Endothelial cell of umbilical vein (primary cell): ENCODE measurements at regions not wholly inside any gene's neighbourhood (a gene's known extent, or its start where the extent isn't known, plus 50 kb on each side); places are given as distances from the start of the nearest gene placed in this dataset.

ENCODE experiments used
- BruUV-seq: library from RNA; stranded (reverse); fragments of 400-500 nt; replicated peaks from 2 replicates; lab custom pipeline; 2021; lab: Mats Ljungman, UMichigan
- CTCF ChIA-PET: fragments of 300-600, 350-600 bp; sonication (Branson Sonifier 250); formaldehyde crosslinking; loops from one replicate; lab custom pipeline; 2021; ENCODE audit warnings: antibody characterized with exemption, inconsistent platforms; lab: Charles Lee
- POLR2A ChIA-PET: fragments of 300-600, 350-600 bp; sonication (Branson Sonifier 250); formaldehyde crosslinking; loops from one replicate; lab custom pipeline; 2021; ENCODE audit warnings: antibody characterized with exemption, inconsistent platforms; lab: Charles Lee
- DNase-seq: peaks from one replicate; pipeline ENCODE4 v3.0.0-alpha.2; 2011; ENCODE audit warnings: low read depth, low spot score
- FAIRE-seq: peaks from 2 replicates; lab custom pipeline; 2011; peaks lifted over from hg19 to GRCh38; lab: Jason Lieb, UNC
- H2AFZ ChIP-seq: 2 replicates; pipeline ENCODE4 v1.6.0; 2012; ENCODE audit warnings: low read depth, low read length, control low read depth, inconsistent platforms
- H3K27ac ChIP-seq: 2 replicates; pipeline ENCODE4 v1.5.1; 2011; ENCODE audit warnings: low read depth, mild to moderate bottlenecking, control low read depth, low read length, moderate library complexity; ENCODE audit not compliant: insufficient read depth
- H3K27me3 ChIP-seq, 2 experiments: 2 replicates each; pipeline versions ENCODE4 v1.6.0 to v1.6.1; 2011; ENCODE audit warnings: low read length in 2 of 2, mixed read lengths in 1 of 2; ENCODE audit not compliant: control insufficient read depth in 2 of 2, insufficient read depth in 2 of 2
- H3K36me3 ChIP-seq, 2 experiments: 2 replicates in 1 of 2; 3 replicates in 1 of 2; pipeline ENCODE4 v1.5.1; 2011; ENCODE audit warnings: low read length in 2 of 2, mild to moderate bottlenecking in 1 of 2, moderate library complexity in 1 of 2; ENCODE audit not compliant: control insufficient read depth in 2 of 2, insufficient read depth in 2 of 2; ENCODE audit errors: extremely low read depth in 1 of 2
- H3K4me1 ChIP-seq: 3 replicates; pipeline ENCODE4 v1.5.1; 2011; ENCODE audit warnings: mild to moderate bottlenecking, low read length; ENCODE audit not compliant: control insufficient read depth, insufficient read depth; ENCODE audit errors: extremely low read depth
- H3K4me2 ChIP-seq: 2 replicates; pipeline ENCODE4 v1.6.1; 2011; ENCODE audit warnings: low read length, control low read depth, mixed read lengths; ENCODE audit not compliant: insufficient read depth
- H3K4me3 ChIP-seq, 3 experiments: fragments of 200-600 bp in 1 of 3; sonication (generic), shearing (Covaris generic) in 1 of 3; replicated peaks in 1 of 3; 2 replicates each; pipeline ENCODE4 v1.5.1; 2011 to 2016; ENCODE audit warnings: control low read depth in 3 of 3, low read length in 3 of 3, mild to moderate bottlenecking in 2 of 3, inconsistent platforms in 1 of 3, low read depth in 1 of 3, moderate library complexity in 1 of 3; ENCODE audit not compliant: insufficient read depth in 1 of 3
- H3K79me2 ChIP-seq: 2 replicates; pipeline ENCODE4 v1.6.0; 2012; ENCODE audit warnings: low read length, inconsistent platforms; ENCODE audit not compliant: control insufficient read depth, insufficient read depth
- H3K9ac ChIP-seq: replicated peaks from 2 replicates; pipeline ENCODE3; 2011; ENCODE audit warnings: low read length, control low read depth; ENCODE audit not compliant: insufficient read depth; ENCODE audit errors: extremely low read depth
- H3K9me1 ChIP-seq: replicated peaks from 3 replicates; pipeline ENCODE4 v1.6.0; 2011; ENCODE audit warnings: mild to moderate bottlenecking, low read length; ENCODE audit not compliant: control insufficient read depth, insufficient read depth; ENCODE audit errors: extremely low read depth
- H3K9me3 ChIP-seq: replicated peaks from 2 replicates; pipeline ENCODE4 v1.5.1; 2012; ENCODE audit warnings: low read length, inconsistent platforms; ENCODE audit not compliant: control insufficient read depth, insufficient read depth
- H4K20me1 ChIP-seq: replicated peaks from 2 replicates; pipeline ENCODE3; 2011; ENCODE audit warnings: mild to moderate bottlenecking, low read length; ENCODE audit not compliant: control insufficient read depth, insufficient read depth; ENCODE audit errors: extremely low read depth
- EZH2 ChIP-seq: IDR thresholded peaks from 2 replicates; pipeline ENCODE4 v1.6.1; 2012; ENCODE audit warnings: borderline replicate concordance, low read depth, mild to moderate bottlenecking, moderate library complexity, low read length, inconsistent platforms; ENCODE audit not compliant: severe bottlenecking
- FOS ChIP-seq: IDR thresholded peaks from 2 replicates; pipeline ENCODE4 v1.6.1; 2011; ENCODE audit warnings: mild to moderate bottlenecking, low read length, moderate library complexity, borderline replicate concordance; ENCODE audit not compliant: insufficient read depth
- GATA2 ChIP-seq: IDR thresholded peaks from 2 replicates; pipeline ENCODE4 v1.7.0; 2011; ENCODE audit warnings: low read depth, mild to moderate bottlenecking, moderate library complexity, mixed read lengths, low read length; ENCODE audit not compliant: insufficient read length, insufficient read depth
- MYC ChIP-seq: IDR thresholded peaks from one replicate; pipeline ENCODE4 v1.6.1; 2011; ENCODE audit warnings: mild to moderate bottlenecking, low read depth, low read length
- POLR2A ChIP-seq: IDR thresholded peaks from 2 replicates; pipeline ENCODE4 v1.6.1; 2012; ENCODE audit warnings: low read depth, mild to moderate bottlenecking, control low read depth, low read length
- POLR2AphosphoS5 ChIP-seq: IDR thresholded peaks from 2 replicates; pipeline ENCODE4 v1.6.1; 2012; ENCODE audit warnings: low read depth, mild to moderate bottlenecking, control low read depth, low read length, moderate library complexity; ENCODE audit not compliant: insufficient read depth
- dilution Hi-C: fragments of 300-500 bp; cut with MboI; formaldehyde crosslinking; loops from one replicate; pipeline ENCODE4 v1.15.0; 2019; ENCODE audit warnings: low sequenced_read_pairs; ENCODE audit not compliant: extremely low pct_ligation_motif_present
- intact Hi-C: fragments of 100-400 bp; cut with micrococcal nuclease; formaldehyde crosslinking; loops from one replicate; pipeline ENCODE4 v1.10.0; 2022
- TF ChIP-seq, protein P1 (sequence below), 2 donors: IDR thresholded peaks; 1 replicate in 1 of 2; 2 replicates in 1 of 2; pipeline ENCODE4 v1.5.1; 2011; ENCODE audit warnings: low read length in 2 of 2, mild to moderate bottlenecking in 2 of 2, moderate library complexity in 2 of 2, control low read depth in 1 of 2, inconsistent platforms in 1 of 2, low read depth in 1 of 2; ENCODE audit not compliant: insufficient read depth in 1 of 2; ENCODE audit errors: extremely low read depth in 1 of 2

DNA sequence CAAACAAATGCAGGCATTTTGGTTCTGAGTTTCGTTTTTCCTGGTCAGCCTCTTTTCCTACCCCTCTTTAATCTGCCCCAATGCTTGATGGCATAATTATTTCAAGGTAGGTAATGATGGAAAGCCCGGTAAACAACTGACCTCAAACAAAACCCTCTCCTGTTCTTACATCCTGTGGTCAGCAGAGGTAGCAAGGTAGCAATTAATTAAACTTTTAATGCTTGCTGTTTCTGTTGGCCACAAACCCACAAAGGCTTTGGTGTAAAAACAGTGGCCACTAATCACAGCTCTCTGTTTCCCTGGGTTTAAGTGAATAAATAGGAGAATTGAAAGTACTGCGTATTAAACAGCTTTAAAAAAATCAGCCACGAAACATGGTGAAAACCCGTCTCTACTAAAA is 261.5 kb upstream of the SOX4 start:
- Histone ChIP-seq H3K4me2 (no peak overlapping the region), H3K4me3 (no peak overlapping the region), H3K9me1 (no peaks in the 10 kb centered on the region), H4K20me1 (no peaks in the 10 kb centered on the region), H3K27ac (no peak overlapping the region), H3K9ac (no peak overlapping the region), H3K36me3 (no peaks in the 10 kb centered on the region), H3K79me2 (no peaks in the 10 kb centered on the region), H2AFZ (no peak overlapping the region), H3K4me1 (no peaks in the 10 kb centered on the region), H3K9me3 (no peaks in the 10 kb centered on the region), H3K27me3 (no peaks in the 10 kb centered on the region)
- no TSS peak for BruUV-seq
- FAIRE-seq (no peak), DNase-seq (no peak)
- CTCF ChIA-PET, result interaction anchor here (0.6 to 1.1 kb wide), 3 partner anchors 51 to 379 kb away, joined by 3 to 5 read pairs (median 3); no protein-coding TSS in a partner anchor
- intact Hi-C loops (no loop called here), dilution Hi-C loops (no loop called here)
- TF ChIP-seq FOS (no peak), MYC (no peak)
- POLR2A ChIA-PET, result interaction anchor here (0.7 kb wide), 1 partner anchor 421 kb away, joined by 5 read pairs; no protein-coding TSS in a partner anchor

DNA sequence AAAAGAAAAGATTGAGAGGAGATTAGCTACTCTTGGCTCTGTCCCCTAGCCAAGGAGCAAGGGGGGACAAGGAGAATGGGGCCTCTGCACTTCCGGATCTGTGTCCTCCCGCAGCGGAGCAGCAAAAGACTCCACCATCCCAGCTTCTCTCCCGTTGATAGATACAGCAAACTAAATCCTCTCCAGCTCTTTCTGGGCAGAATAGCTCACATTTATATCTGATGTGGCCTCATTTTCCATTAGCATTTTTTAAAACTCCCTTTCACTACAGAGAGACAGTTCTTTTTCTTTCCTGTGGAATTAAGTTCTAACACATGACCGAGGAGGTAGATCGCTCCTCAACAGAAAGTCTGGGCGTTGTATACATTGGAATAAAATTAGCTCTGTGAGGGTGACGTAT is 260.9 kb upstream of the SOX4 start:
- no peak overlapping the region for H3K4me2 ChIP-seq
- H3K4me3 ChIP-seq, result no peak overlapping the region
- H3K4me1 ChIP-seq, result no peaks in the 10 kb centered on the region
- BruUV-seq, result no TSS peak
- H2AFZ ChIP-seq, result no peak overlapping the region
- TF ChIP-seq FOS (no peak), POLR2A (no peak), EZH2 (no peak), GATA2 (no peak), POLR2AphosphoS5 (no peak), MYC (no peak)
- TF ChIP-seq, protein P1, sequence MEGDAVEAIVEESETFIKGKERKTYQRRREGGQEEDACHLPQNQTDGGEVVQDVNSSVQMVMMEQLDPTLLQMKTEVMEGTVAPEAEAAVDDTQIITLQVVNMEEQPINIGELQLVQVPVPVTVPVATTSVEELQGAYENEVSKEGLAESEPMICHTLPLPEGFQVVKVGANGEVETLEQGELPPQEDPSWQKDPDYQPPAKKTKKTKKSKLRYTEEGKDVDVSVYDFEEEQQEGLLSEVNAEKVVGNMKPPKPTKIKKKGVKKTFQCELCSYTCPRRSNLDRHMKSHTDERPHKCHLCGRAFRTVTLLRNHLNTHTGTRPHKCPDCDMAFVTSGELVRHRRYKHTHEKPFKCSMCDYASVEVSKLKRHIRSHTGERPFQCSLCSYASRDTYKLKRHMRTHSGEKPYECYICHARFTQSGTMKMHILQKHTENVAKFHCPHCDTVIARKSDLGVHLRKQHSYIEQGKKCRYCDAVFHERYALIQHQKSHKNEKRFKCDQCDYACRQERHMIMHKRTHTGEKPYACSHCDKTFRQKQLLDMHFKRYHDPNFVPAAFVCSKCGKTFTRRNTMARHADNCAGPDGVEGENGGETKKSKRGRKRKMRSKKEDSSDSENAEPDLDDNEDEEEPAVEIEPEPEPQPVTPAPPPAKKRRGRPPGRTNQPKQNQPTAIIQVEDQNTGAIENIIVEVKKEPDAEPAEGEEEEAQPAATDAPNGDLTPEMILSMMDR (IDR thresholded peaks at IDR 0.05; ENCODE audit: extremely low read depth in 1 of 2, insufficient read depth in 1 of 2, low read depth in 1 of 2, low read length in 2 of 2), result no peak
- H3K27ac ChIP-seq, result no peak overlapping the region
- no peak for DNase-seq
- FAIRE-seq, result no peak
- intact Hi-C loops (no loop called here), dilution Hi-C loops (no loop called here)
- no peak overlapping the region for H3K9ac ChIP-seq
- ChIA-PET CTCF (interaction anchor here (0.6 to 1.1 kb wide), 3 partner anchors 50 to 256 kb away, joined by 3 to 5 read pairs (median 3); no protein-coding TSS in a partner anchor), POLR2A (interaction anchor here (0.7 kb wide), 1 partner anchor 421 kb away, joined by 5 read pairs; no protein-coding TSS in a partner anchor)
- no peaks in the 10 kb centered on the region for H3K79me2 ChIP-seq
- H3K36me3 ChIP-seq, result no peaks in the 10 kb centered on the region
- no peaks in the 10 kb centered on the region for H3K27me3 ChIP-seq
- no peaks in the 10 kb centered on the region for H3K9me3 ChIP-seq
- H3K9me1 ChIP-seq, result no peaks in the 10 kb centered on the region
- no peaks in the 10 kb centered on the region for H4K20me1 ChIP-seq
